ENCODE measurements at regions not wholly inside any gene's neighbourhood (a gene's known extent, or its start where the extent isn't known, plus 50 kb on each side); places are given as distances from the start of the nearest gene placed in this dataset.

- FAIRE-seq: no peak
Observed at GRCh38 chr10:130776724-130777123, 534.8 kb downstream of the TCERG1L start.

GRCh38 chr10:130777507-130778165, 533.9 kb downstream of the TCERG1L start:
- FAIRE-seq: no peak

DNA sequence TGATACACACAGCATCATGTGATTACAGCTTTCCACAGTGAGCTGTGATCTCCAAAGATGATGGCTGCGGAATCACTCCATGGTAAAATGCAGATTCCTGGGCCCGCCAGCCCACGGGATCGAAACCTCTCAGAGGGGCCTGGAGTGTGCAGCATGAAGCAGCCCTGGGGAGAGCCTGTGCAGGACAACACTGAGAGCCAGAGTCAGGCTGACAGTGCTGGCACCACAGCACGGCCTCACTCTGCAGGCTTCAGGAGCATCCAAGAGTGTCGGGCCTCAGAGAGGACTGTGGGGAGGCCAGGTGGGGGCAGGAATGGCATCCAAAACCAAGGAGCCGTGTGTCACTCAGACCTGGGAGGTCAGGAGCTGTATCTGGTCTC, 533.4 kb downstream of the TCERG1L start:
- no peak for FAIRE-seq

- no peak for FAIRE-seq
Observed at GRCh38 chr10:130780763-130781162, 530.8 kb downstream of the TCERG1L start.

DNA sequence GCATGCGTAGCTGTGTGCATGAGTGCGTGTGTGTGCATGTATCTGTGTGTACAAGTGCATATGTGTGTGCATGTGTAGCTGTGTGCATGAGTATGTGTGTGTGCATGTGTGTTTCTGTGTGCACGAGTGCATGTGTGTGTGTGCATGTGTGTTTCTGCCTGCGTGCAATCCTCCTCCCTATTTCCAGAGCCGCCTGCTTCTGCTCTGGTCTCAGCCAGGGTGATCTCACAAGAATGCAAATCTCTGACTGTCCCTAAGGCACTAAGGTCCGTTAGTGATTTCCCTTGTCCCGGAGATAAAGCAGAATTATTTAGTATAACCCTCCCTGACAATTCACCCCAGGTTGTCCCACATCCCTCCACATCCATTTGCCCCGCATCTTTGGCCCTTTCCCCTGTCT, 530.3 kb downstream of the TCERG1L start:
- no peak for FAIRE-seq

DNA sequence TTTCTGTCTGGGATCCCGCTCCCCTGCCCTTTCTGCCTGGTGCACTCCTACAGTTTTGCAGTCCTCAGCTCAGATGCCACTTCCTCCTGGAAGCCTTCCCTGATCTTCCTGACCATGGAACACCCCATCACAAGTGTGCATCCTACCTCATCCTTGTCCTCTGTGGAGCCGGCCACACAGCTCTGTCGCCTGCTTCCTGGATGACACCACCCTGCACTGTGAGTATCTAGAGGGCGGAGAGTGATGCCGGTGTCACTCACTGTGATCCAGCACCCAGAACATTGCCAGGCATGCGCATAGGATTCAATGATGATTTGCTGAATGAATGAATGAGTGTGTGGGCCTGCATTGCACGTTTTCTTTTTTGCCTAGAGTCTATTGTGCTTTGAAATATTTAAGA, 529.9 kb downstream of the TCERG1L start:
- FAIRE-seq: no peak

GRCh38 chr10:130782467-130782866, 529.1 kb downstream of the TCERG1L start:
- no peak for FAIRE-seq

DNA sequence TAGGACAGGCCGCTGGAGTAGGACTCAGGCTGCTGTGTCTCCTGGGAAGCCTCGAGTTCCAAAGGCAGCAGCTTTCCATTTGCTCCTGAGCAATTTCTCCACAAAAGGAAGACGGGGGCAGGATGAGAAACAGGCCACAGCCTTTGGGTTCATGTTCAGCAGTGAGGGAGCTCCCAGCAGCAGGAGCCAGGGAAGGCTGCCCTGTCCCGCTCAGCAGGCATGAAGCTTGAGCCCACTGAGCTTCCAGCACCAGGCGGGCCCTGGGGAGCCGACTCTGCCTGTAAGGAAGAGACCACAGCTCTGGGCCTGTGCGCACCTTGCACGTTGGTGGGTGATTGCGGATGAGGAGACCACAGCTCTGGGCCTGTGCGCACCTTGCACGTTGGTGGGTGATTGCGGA, 527.2 kb downstream of the TCERG1L start:
- FAIRE-seq: no peak

DNA sequence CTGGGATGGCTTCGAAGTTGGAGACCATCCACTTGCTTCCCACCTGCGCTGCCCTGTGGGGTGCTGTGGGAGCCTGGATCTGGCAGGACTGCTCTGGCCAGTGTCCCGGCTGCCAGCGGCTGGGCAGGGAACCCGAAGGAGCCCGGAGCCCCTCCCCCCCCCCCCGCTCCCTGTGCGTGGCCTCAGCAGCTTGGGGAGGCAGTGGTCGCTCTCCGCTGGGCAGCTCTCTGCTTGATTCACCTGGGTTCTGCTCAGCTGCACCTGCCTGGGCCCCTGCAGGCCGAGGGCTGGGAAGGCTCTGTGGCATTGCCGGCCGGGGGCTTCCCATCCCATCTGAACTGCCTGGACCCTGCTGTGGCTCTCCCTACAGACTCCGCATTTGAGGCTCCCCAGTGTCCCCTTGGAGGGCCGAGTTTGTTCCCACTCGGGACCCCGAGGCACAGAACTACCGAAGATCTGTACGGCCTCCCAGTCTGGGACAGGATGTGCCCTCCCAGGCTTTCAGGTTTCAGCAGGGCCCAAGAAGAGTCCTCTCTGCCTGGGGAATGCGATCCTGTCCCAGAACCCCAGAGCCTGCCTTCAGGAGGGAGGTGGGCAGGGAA, 525.1 kb downstream of the TCERG1L start:
- no peak for FAIRE-seq

DNA sequence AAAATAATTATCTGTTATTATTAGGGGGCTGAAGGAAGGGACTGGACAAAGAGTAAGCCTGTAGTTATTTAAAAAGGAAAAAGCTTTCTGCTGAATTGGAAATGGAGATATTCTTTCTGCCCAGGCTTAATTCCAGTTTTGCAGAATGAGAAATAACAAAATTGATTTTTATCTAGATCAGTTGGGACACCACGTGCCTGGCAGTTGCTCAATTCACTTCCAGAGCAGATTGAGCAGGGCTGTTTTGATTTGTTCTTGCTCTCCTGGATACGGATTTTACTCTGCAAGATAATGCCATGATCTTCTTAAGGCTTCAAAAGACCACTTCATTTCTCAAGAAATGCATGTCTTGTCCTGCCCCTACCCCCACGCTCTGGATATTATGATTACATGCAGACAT, 524.3 kb downstream of the TCERG1L start:
- no peak for FAIRE-seq

DNA sequence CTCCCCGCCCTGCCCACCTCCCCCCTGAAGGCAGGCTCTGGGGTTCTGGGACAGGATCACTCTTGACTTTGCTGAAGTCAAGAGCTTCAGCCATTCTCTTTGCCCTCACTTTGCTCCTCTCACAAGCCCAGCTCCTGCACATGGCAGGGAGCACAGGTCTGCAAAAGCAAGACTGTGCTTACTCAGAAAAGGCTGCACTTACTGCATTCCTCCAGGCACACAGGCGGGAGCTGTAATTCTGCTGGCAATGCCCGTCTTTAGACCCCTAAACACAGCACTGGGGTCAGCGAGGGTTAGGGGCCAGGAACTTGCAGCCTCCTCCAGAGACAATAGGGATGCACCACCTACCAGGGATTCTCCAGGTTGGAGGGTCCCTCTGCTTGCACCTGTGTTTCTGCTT, 523.7 kb downstream of the TCERG1L start:
- no peak for FAIRE-seq

DNA sequence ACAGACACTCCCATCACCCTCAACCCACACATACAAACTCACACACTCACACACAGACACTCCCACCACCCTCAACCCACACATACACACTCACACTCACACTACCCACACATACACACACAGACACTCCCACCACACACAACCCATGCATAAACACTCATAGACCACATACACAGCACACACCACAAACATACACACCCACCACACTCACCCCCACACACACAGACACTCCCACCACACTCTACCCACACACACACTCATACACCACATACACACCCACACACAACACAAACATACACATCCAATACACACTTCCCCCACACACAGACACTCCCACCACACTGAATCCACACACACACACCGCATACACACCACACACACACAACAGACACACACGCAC, 521.2 kb downstream of the TCERG1L start:
- FAIRE-seq: no peak

- no peak for FAIRE-seq
Observed at GRCh38 chr10:130792096-130792845, 519.2 kb downstream of the TCERG1L start.

DNA sequence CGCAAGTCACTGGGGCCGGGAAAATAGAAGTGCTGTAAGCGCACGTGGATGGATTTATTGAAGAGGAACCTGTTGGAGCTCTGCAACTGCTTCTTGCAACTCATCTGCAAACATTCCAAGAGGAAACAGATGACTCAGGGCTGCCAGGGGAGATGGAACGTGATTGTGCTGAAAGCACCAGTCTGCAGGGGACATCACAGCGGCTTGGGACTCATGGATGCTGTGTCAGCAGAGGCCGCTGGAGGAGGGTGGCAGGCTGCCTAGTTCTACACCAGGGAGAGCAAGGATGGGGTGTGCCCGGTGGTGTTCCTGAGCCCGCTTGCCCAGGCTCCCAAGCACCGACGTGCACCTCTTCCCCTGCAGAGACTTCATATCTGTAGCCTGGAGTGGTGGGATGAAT, 515.7 kb downstream of the TCERG1L start:
- FAIRE-seq: no peak

DNA sequence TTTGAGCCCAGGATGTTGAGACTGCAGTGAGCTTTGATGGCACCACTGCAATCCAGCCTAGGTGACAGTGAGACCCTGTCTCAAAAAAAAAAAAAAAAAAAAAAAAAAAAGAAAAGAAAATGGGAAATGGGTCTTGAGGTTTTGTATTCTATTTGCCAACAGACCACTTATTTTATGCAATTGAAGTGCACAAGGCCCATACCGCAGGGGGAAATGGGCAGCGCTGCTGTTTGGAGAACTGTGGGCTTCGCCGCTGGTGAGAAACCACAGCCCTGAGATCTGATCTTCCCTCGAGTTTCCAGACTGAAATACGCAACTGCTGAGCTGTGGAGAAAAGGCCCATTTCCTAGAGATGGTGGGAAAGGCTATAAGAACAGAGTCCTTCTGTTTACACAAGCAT, 512.0 kb downstream of the TCERG1L start:
- no peak for FAIRE-seq

DNA sequence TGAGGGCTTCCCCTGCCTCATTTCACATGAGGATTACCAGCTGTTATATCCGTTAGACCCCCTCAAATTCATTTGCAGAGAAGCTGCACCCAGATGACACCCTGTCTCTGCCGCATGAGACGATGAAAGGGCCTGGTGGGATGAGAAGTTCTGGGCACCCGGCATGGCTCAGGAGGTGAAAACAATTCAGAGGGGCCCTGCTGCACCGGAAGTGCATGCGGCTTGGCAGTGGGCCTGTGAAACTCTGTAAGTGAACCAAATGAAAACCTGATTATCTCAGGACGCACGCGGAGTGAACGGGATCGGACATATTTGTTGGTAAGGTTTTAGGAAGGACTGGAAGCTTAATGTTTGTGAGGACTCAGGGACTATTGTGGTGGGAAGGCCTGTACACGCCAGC, 511.2 kb downstream of the TCERG1L start:
- no peak for FAIRE-seq

GRCh38 chr10:130801276-130801675, 510.2 kb downstream of the TCERG1L start:
- FAIRE-seq: no peak

DNA sequence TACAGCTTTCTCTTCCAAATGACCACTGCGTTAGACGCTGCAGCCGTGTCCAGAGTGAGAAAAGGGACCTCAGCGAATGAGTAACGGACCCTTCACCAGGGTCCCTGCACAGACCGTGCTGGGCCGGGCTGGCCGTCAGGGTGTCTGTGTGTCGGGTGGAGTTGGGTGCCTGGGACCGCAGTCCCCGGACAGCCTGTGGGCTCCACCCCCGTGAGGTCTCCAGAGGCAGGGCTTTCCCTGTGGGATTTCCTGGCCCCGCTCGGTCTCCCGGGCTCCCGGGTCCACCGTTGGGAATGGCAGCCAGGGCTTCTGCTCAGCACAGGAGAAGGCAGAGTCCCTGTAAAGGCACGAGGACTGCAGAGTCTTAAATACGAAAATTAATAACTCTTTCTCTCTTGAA, 509.7 kb downstream of the TCERG1L start:
- FAIRE-seq: no peak

DNA sequence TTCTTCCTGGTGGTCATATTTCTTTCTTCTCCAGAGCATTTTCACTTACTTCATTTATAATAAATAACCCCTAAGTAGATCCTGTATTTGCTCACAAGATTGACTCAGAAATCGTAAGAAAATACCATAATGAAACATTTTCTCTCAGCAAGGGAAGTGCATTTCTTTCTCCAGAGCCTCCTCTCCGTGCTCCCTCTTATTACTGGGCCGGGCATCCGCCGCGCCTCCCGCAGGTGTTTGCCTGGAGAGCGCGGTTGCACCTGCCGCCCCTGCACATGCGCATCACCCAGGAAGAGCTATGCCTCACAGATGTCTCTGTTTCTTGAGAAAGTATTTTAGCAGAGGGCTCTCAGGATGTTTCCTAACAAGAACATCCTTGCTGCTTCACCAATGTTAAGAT, 509.2 kb downstream of the TCERG1L start:
- FAIRE-seq: no peak

- no peak for FAIRE-seq
Observed at GRCh38 chr10:130804281-130804680, 507.2 kb downstream of the TCERG1L start.

DNA sequence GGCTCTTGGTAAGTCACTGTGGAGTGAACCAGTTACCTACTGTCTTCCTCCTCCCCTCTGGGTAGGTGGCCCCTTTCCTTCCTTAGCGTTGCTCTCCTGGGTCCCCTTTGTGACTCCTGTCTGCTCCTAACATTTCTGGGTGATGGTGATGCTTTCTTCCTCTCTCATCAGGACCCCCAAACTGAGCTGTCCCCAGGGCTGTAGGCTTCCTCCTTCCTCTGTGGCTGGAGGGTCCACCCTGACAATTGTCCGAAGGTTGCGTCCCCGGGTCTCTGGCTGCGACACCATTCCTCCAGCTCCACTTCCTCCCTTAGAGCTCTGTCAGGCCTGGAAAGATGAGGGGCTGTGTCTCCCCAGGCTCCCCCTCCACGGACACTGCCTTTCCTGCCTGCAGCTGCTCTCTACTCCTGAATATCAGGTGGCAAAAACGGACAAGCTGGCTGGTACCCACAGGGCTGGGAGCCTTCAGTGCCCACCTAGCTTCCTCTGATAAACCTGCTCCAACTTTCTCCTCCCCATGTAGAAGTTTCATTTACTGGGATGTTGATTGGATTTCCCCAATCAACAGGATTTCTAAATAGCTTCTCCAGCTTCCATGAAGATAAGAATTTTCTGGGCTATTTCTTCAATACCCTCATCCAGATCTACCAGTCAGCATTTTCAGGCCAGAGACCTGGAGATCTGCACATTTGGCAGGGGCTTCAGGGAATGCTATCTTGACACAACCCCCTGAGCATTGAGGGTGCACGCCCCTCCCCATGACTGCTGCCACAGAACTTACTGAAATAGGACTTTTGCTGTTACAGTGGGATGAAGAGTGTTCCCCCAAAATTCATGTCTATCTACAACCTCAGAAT, 506.5 kb downstream of the TCERG1L start:
- FAIRE-seq: no peak

DNA sequence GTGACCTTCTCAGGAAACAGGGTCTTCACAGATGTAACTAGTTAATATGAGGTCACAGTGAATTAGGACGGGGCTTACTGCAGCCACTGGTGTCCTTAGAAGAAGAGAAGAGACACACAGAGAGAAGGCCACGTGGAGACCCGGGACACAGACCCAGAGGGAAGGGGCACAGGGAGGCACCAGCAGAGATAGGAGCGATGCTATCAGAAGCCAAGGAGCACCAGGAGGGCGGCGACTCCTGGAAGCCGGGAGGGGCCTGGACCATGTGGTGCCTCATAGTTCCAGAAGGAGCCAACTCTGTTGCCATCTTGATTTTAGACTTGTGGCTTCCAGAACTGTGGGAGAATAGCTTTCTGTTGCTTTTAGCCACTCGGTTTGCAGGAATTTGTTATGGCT, 505.9 kb downstream of the TCERG1L start:
- no peak for FAIRE-seq

GRCh38 chr10:130806426-130806825, 505.1 kb downstream of the TCERG1L start:
- FAIRE-seq: no peak
